ENCODE measurements at regions not wholly inside any gene's neighbourhood (a gene's known extent, or its start where the extent isn't known, plus 50 kb on each side); places are given as distances from the start of the nearest gene placed in this dataset.

DNA sequence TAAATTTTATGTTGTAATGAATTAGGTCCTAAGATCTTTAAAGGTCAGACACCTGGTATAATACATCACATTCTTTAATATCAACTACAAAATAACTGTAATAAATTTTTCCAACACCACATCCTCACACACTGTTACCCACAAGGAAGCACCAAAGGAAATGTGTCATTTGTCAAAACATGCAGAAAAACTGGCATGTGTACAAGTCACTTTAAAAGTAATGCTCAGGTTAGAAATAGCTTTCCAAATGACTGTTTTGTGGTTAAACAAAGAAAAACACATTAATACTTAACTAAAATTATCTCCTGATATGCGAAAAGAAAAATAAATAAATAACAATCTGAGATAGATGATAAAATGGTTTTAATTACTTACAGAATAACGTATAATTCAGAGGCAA is 74.7 kb downstream of the MZT1 start:
- TF ChIP-seq, protein P1, sequence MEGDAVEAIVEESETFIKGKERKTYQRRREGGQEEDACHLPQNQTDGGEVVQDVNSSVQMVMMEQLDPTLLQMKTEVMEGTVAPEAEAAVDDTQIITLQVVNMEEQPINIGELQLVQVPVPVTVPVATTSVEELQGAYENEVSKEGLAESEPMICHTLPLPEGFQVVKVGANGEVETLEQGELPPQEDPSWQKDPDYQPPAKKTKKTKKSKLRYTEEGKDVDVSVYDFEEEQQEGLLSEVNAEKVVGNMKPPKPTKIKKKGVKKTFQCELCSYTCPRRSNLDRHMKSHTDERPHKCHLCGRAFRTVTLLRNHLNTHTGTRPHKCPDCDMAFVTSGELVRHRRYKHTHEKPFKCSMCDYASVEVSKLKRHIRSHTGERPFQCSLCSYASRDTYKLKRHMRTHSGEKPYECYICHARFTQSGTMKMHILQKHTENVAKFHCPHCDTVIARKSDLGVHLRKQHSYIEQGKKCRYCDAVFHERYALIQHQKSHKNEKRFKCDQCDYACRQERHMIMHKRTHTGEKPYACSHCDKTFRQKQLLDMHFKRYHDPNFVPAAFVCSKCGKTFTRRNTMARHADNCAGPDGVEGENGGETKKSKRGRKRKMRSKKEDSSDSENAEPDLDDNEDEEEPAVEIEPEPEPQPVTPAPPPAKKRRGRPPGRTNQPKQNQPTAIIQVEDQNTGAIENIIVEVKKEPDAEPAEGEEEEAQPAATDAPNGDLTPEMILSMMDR (IDR thresholded peaks at IDR 0.05), result no peak
- TF ChIP-seq, protein P2, sequence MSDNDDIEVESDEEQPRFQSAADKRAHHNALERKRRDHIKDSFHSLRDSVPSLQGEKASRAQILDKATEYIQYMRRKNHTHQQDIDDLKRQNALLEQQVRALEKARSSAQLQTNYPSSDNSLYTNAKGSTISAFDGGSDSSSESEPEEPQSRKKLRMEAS (IDR thresholded peaks at IDR 0.05; ENCODE audit: low read depth), result no peak
- TF ChIP-seq MXI1 (IDR thresholded peaks at IDR 0.05; ENCODE audit: low read depth, low read length) (no peak), POLR2AphosphoS5 (IDR thresholded peaks at IDR 0.05; ENCODE audit: low read depth, low read length) (no peak), RFX5 (IDR thresholded peaks at IDR 0.05; ENCODE audit: low read length) (no peak), EZH2phosphoT487 (IDR thresholded peaks at IDR 0.05; ENCODE audit: borderline replicate concordance, low read depth) (no peak)
- TF ChIP-seq, protein P3, sequence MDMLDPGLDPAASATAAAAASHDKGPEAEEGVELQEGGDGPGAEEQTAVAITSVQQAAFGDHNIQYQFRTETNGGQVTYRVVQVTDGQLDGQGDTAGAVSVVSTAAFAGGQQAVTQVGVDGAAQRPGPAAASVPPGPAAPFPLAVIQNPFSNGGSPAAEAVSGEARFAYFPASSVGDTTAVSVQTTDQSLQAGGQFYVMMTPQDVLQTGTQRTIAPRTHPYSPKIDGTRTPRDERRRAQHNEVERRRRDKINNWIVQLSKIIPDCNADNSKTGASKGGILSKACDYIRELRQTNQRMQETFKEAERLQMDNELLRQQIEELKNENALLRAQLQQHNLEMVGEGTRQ (IDR thresholded peaks at IDR 0.05; ENCODE audit: borderline replicate concordance, low read depth, low read length), result no peak

Data from SK-N-SH (cell line).